ENCODE measurements at regions not wholly inside any gene's neighbourhood (a gene's known extent, or its start where the extent isn't known, plus 50 kb on each side); places are given as distances from the start of the nearest gene placed in this dataset.

- no peak for ATAC-seq
- intact Hi-C loops (cut with DNase I) = no loop called here
- DNase-seq (ENCODE audit: low spot score) = no peak
Observed at GRCh38 chr18:39033312-39033711, 1467.7 kb upstream of the CELF4 start.

- intact Hi-C loops (cut with DNase I) = no loop called here
- DNase-seq (ENCODE audit: low spot score) (no peak), ATAC-seq (no peak)
Observed at GRCh38 chr18:39031647-39032046, 1466.0 kb upstream of the CELF4 start.

- intact Hi-C loops (cut with DNase I) = no loop called here
- DNase-seq (ENCODE audit: low spot score) (no peak), ATAC-seq (no peak)
Observed at GRCh38 chr18:39030124-39030655, 1464.6 kb upstream of the CELF4 start.

GRCh38 chr18:39025531-39025930 lies 1459.9 kb upstream of the CELF4 start:
- intact Hi-C loops (cut with DNase I) = no loop called here
- DNase-seq (ENCODE audit: low spot score) (no peak), ATAC-seq (no peak)

GRCh38 chr18:39019989-39020388 lies 1454.4 kb upstream of the CELF4 start:
- intact Hi-C loops (cut with DNase I) = no loop called here
- DNase-seq (ENCODE audit: low spot score) = no peak
- no peak for ATAC-seq

- intact Hi-C loops (cut with DNase I) = no loop called here
- DNase-seq (ENCODE audit: low spot score) (no peak), ATAC-seq (no peak)
Observed at GRCh38 chr18:39007031-39007902, 1441.7 kb upstream of the CELF4 start.

- intact Hi-C loops (cut with DNase I) = no loop called here
Observed at GRCh38 chr18:38996056-38996455, 1430.5 kb upstream of the CELF4 start.

GRCh38 chr18:38993342-38993741 lies 1427.7 kb upstream of the CELF4 start:
- ATAC-seq = no peak
- no peak for DNase-seq (ENCODE audit: low spot score)
- intact Hi-C loops (cut with DNase I) = no loop called here

More at GRCh38 chr18:38996056-38996455, 1430.5 kb upstream of the CELF4 start:
- DNase-seq (ENCODE audit: low spot score) (no peak), ATAC-seq (no peak)

GRCh38 chr18:38984968-38985367 lies 1419.4 kb upstream of the CELF4 start:
- intact Hi-C loops (cut with DNase I) = no loop called here
- no peak for ATAC-seq
- no peak for DNase-seq (ENCODE audit: low spot score)

- ATAC-seq = no peak
- intact Hi-C loops (cut with DNase I) = no loop called here
Observed at GRCh38 chr18:38982072-38982471, 1416.5 kb upstream of the CELF4 start.

GRCh38 chr18:38981389-38981788 lies 1415.8 kb upstream of the CELF4 start:
- intact Hi-C loops (cut with DNase I) = no loop called here
- DNase-seq (ENCODE audit: low spot score) (no peak), ATAC-seq (no peak)

More at GRCh38 chr18:38982072-38982471, 1416.5 kb upstream of the CELF4 start:
- DNase-seq (ENCODE audit: low spot score) = no peak

- DNase-seq (ENCODE audit: low spot score) (no peak), ATAC-seq (no peak)
- intact Hi-C loops (cut with DNase I) = no loop called here
Observed at GRCh38 chr18:38980420-38980819, 1414.8 kb upstream of the CELF4 start.

GRCh38 chr18:38972571-38972970 lies 1407.0 kb upstream of the CELF4 start:
- intact Hi-C loops (cut with DNase I) = no loop called here

GRCh38 chr18:38971881-38972280 lies 1406.3 kb upstream of the CELF4 start:
- ATAC-seq (no peak), DNase-seq (ENCODE audit: low spot score) (no peak)
- intact Hi-C loops (cut with DNase I) = no loop called here

More at GRCh38 chr18:38972571-38972970, 1407.0 kb upstream of the CELF4 start:
- DNase-seq (ENCODE audit: low spot score) (no peak), ATAC-seq (no peak)

- no peak for ATAC-seq
- intact Hi-C loops (cut with DNase I) = no loop called here
Observed at GRCh38 chr18:38966841-38967240, 1401.2 kb upstream of the CELF4 start.

GRCh38 chr18:38963943-38964660 lies 1398.5 kb upstream of the CELF4 start:
- DNase-seq (ENCODE audit: low spot score) (no peak), ATAC-seq (no peak)
- intact Hi-C loops (cut with DNase I) = no loop called here

More at GRCh38 chr18:38966841-38967240, 1401.2 kb upstream of the CELF4 start:
- DNase-seq (ENCODE audit: low spot score) = no peak

GRCh38 chr18:38961880-38962279 lies 1396.3 kb upstream of the CELF4 start:
- ATAC-seq (no peak), DNase-seq (ENCODE audit: low spot score) (no peak)
- intact Hi-C loops (cut with DNase I) = no loop called here

- ATAC-seq (no peak), DNase-seq (ENCODE audit: low spot score) (no peak)
- intact Hi-C loops (cut with DNase I) = no loop called here
Observed at GRCh38 chr18:38957736-38958135, 1392.1 kb upstream of the CELF4 start.

- DNase-seq (ENCODE audit: low spot score) (no peak), ATAC-seq (no peak)
- intact Hi-C loops (cut with DNase I) = no loop called here
Observed at GRCh38 chr18:38956068-38956467, 1390.5 kb upstream of the CELF4 start.

GRCh38 chr18:38951633-38952032 lies 1386.0 kb upstream of the CELF4 start:
- ATAC-seq (no peak), DNase-seq (ENCODE audit: low spot score) (no peak)
- intact Hi-C loops (cut with DNase I) = no loop called here
